Stimulated activated CD4-positive, alpha-beta T cell treated with anti-CD3 and anti-CD28 coated beads, Interleukin-15, amount 100 ng/mL, for 48 hours (primary cell): ENCODE measurements at regions not wholly inside any gene's neighbourhood (a gene's known extent, or its start where the extent isn't known, plus 50 kb on each side); places are given as distances from the start of the nearest gene placed in this dataset.
A peak's percentile ranks its signal among the peaks of the same experiment; 100 is the strongest.
"Not testable (repeated sequence)": the region's sequence is repeated elsewhere in the genome, so short reads cannot be mapped to it uniquely, and the experiment has no call there.

ENCODE experiments used
- DNase-seq, 2 donors: peaks; one replicate each; pipeline ENCODE4 v3.0.0-alpha.2; 2020; ENCODE audit warnings: low read depth in 2 of 2

GRCh38 chr4:184335520-184335919 lies 117.8 kb upstream of the ENPP6 start:
- DNase-seq: no peak

- DNase-seq: not testable (repeated sequence)
Measured at GRCh38 chr4:184333446-184333845, 115.8 kb upstream of the ENPP6 start.

GRCh38 chr4:184331268-184331995 lies 113.8 kb upstream of the ENPP6 start:
- DNase-seq: no peak

GRCh38 chr4:184330517-184331094 lies 112.9 kb upstream of the ENPP6 start:
- DNase-seq: not testable (repeated sequence)

GRCh38 chr4:184329659-184330400 lies 112.2 kb upstream of the ENPP6 start:
- DNase-seq: no peak

- DNase-seq: no peak
Measured at GRCh38 chr4:184329235-184329634, 111.6 kb upstream of the ENPP6 start.

GRCh38 chr4:184328022-184328736 lies 110.5 kb upstream of the ENPP6 start:
- DNase-seq: peak; percentile 32 to 41

GRCh38 chr4:184324939-184325477 lies 107.3 kb upstream of the ENPP6 start:
- DNase-seq: no peak

- no peak for DNase-seq
Measured at GRCh38 chr4:184322328-184323025, 104.8 kb upstream of the ENPP6 start.

GRCh38 chr4:184320631-184321030 lies 103.0 kb upstream of the ENPP6 start:
- no peak for DNase-seq

GRCh38 chr4:184318852-184319251 lies 101.2 kb upstream of the ENPP6 start:
- no peak for DNase-seq

- no peak for DNase-seq
Measured at GRCh38 chr4:184317234-184317918, 99.7 kb upstream of the ENPP6 start.

- DNase-seq: no peak
Measured at GRCh38 chr4:184316821-184317220, 99.1 kb upstream of the ENPP6 start.

GRCh38 chr4:184315675-184316359 lies 98.1 kb upstream of the ENPP6 start:
- DNase-seq: no peak

- DNase-seq: no peak
Measured at GRCh38 chr4:184313702-184314659, 96.3 kb upstream of the ENPP6 start.

- no peak for DNase-seq
Measured at GRCh38 chr4:184313058-184313581, 95.4 kb upstream of the ENPP6 start.

GRCh38 chr4:184312126-184312525 lies 94.5 kb upstream of the ENPP6 start:
- no peak for DNase-seq

GRCh38 chr4:184310881-184311709 lies 93.4 kb upstream of the ENPP6 start:
- DNase-seq: no peak
